H1 (cell line): ENCODE measurements at regions not wholly inside any gene's neighbourhood (a gene's known extent, or its start where the extent isn't known, plus 50 kb on each side); places are given as distances from the start of the nearest gene placed in this dataset.

ENCODE experiments used
- CHD1 ChIP-seq: IDR thresholded peaks from 2 replicates; pipeline ENCODE4 v1.6.1; 2012; ENCODE audit warnings: low read depth, low read length, improper control_type of control experiment
- CREB1 ChIP-seq: IDR thresholded peaks from 2 replicates; pipeline ENCODE4 v1.6.1; 2012; ENCODE audit warnings: inconsistent platforms
- KDM4A ChIP-seq: IDR thresholded peaks from one replicate; pipeline ENCODE4 v1.7.1; 2012; ENCODE audit warnings: low read depth, mild to moderate bottlenecking, moderate library complexity, low read length, inconsistent platforms; ENCODE audit not compliant: severe bottlenecking
- KDM5A ChIP-seq: fragments of 200-600 bp; IDR thresholded peaks from 2 replicates; pipeline ENCODE4 v1.7.1; 2012; ENCODE audit warnings: mild to moderate bottlenecking, low read length, inconsistent platforms, mixed read lengths
- TF ChIP-seq, protein P1 (sequence below): fragments of 300-600 bp; sonication (generic); IDR thresholded peaks from 2 replicates; pipeline ENCODE4 v1.7.1; 2012; ENCODE audit warnings: low read length, moderate library complexity, mild to moderate bottlenecking, inconsistent platforms; ENCODE audit not compliant: insufficient replicate concordance

DNA sequence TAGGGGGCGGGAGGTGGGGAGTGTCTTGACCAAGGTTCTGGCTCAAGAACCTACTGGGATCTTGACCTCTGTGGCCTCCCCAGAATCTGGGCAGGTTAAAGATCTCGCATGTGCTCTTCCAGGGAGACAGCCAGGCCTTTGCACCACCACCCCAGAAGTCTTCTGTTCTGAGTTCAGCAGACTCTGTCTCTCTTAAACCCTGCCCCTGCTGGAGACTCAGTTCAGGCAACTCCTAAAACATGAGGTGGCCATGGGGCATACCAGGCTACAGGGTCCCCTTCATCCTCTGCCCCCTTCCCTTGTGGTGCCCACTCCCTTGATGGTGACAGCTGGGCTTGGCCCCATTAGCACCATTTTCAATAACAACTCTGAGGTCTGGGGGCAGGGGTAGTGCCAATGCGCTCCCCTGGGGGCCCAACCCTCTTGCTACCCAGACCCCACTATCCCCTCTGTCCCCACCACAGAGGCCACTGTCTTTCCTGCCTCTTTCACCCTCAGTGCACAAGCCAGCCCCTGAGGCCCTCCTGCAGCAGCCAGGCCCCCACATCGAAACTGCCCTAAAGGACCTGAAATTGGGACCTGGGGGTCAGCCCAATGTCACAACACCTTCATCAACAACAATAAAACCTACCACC, 132.7 kb upstream of the RUNX3 start (continued):
- TF ChIP-seq, protein P1, sequence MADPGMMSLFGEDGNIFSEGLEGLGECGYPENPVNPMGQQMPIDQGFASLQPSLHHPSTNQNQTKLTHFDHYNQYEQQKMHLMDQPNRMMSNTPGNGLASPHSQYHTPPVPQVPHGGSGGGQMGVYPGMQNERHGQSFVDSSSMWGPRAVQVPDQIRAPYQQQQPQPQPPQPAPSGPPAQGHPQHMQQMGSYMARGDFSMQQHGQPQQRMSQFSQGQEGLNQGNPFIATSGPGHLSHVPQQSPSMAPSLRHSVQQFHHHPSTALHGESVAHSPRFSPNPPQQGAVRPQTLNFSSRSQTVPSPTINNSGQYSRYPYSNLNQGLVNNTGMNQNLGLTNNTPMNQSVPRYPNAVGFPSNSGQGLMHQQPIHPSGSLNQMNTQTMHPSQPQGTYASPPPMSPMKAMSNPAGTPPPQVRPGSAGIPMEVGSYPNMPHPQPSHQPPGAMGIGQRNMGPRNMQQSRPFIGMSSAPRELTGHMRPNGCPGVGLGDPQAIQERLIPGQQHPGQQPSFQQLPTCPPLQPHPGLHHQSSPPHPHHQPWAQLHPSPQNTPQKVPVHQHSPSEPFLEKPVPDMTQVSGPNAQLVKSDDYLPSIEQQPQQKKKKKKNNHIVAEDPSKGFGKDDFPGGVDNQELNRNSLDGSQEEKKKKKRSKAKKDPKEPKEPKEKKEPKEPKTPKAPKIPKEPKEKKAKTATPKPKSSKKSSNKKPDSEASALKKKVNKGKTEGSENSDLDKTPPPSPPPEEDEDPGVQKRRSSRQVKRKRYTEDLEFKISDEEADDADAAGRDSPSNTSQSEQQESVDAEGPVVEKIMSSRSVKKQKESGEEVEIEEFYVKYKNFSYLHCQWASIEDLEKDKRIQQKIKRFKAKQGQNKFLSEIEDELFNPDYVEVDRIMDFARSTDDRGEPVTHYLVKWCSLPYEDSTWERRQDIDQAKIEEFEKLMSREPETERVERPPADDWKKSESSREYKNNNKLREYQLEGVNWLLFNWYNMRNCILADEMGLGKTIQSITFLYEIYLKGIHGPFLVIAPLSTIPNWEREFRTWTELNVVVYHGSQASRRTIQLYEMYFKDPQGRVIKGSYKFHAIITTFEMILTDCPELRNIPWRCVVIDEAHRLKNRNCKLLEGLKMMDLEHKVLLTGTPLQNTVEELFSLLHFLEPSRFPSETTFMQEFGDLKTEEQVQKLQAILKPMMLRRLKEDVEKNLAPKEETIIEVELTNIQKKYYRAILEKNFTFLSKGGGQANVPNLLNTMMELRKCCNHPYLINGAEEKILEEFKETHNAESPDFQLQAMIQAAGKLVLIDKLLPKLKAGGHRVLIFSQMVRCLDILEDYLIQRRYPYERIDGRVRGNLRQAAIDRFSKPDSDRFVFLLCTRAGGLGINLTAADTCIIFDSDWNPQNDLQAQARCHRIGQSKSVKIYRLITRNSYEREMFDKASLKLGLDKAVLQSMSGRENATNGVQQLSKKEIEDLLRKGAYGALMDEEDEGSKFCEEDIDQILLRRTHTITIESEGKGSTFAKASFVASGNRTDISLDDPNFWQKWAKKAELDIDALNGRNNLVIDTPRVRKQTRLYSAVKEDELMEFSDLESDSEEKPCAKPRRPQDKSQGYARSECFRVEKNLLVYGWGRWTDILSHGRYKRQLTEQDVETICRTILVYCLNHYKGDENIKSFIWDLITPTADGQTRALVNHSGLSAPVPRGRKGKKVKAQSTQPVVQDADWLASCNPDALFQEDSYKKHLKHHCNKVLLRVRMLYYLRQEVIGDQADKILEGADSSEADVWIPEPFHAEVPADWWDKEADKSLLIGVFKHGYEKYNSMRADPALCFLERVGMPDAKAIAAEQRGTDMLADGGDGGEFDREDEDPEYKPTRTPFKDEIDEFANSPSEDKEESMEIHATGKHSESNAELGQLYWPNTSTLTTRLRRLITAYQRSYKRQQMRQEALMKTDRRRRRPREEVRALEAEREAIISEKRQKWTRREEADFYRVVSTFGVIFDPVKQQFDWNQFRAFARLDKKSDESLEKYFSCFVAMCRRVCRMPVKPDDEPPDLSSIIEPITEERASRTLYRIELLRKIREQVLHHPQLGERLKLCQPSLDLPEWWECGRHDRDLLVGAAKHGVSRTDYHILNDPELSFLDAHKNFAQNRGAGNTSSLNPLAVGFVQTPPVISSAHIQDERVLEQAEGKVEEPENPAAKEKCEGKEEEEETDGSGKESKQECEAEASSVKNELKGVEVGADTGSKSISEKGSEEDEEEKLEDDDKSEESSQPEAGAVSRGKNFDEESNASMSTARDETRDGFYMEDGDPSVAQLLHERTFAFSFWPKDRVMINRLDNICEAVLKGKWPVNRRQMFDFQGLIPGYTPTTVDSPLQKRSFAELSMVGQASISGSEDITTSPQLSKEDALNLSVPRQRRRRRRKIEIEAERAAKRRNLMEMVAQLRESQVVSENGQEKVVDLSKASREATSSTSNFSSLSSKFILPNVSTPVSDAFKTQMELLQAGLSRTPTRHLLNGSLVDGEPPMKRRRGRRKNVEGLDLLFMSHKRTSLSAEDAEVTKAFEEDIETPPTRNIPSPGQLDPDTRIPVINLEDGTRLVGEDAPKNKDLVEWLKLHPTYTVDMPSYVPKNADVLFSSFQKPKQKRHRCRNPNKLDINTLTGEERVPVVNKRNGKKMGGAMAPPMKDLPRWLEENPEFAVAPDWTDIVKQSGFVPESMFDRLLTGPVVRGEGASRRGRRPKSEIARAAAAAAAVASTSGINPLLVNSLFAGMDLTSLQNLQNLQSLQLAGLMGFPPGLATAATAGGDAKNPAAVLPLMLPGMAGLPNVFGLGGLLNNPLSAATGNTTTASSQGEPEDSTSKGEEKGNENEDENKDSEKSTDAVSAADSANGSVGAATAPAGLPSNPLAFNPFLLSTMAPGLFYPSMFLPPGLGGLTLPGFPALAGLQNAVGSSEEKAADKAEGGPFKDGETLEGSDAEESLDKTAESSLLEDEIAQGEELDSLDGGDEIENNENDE, result no peak
- TF ChIP-seq KDM4A, result no peak
- no peak for TF ChIP-seq CHD1
- no peak for TF ChIP-seq KDM5A
- no peak for TF ChIP-seq CREB1
